C4-2B (cell line): ENCODE measurements at regions not wholly inside any gene's neighbourhood (a gene's known extent, or its start where the extent isn't known, plus 50 kb on each side); places are given as distances from the start of the nearest gene placed in this dataset.

Source experiments
- H3K27ac ChIP-seq: fragments of 450-650 bp; 2 replicates; pipeline ENCODE4 v1.5.1; 2017
- ZFX ChIP-seq: fragments of 450-650 bp; IDR thresholded peaks from 2 replicates; pipeline ENCODE4 v1.6.1; 2017
- TF ChIP-seq, protein P1 (sequence below): fragments of 450-650 bp; conservative IDR thresholded peaks from 2 replicates; pipeline ENCODE4 v1.5.1; 2017; ENCODE audit warnings: mild to moderate bottlenecking

DNA sequence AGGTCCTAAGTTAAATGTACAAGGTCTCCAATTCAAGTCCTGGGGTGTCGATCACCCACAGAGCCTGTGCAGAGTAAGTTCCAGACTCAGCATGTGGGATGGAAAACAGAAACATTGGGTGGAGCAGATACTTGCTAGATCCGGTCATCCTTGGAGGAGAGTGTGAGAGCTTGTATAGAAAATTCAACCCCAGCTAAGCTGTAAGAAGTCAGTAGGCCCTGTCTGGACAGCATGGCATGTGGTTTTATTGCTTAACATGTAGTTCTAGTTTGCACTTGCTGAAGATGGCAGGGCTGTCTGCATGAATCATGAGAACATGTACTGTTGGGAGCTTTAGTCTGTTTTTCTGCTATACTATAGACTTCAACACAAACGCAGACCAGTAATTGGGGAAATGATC, 189.6 kb upstream of the RMP24 start:
- H3K27ac ChIP-seq = no peak overlapping the region
- TF ChIP-seq ZFX = no peak
- TF ChIP-seq, protein P1, sequence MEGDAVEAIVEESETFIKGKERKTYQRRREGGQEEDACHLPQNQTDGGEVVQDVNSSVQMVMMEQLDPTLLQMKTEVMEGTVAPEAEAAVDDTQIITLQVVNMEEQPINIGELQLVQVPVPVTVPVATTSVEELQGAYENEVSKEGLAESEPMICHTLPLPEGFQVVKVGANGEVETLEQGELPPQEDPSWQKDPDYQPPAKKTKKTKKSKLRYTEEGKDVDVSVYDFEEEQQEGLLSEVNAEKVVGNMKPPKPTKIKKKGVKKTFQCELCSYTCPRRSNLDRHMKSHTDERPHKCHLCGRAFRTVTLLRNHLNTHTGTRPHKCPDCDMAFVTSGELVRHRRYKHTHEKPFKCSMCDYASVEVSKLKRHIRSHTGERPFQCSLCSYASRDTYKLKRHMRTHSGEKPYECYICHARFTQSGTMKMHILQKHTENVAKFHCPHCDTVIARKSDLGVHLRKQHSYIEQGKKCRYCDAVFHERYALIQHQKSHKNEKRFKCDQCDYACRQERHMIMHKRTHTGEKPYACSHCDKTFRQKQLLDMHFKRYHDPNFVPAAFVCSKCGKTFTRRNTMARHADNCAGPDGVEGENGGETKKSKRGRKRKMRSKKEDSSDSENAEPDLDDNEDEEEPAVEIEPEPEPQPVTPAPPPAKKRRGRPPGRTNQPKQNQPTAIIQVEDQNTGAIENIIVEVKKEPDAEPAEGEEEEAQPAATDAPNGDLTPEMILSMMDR = no peak

DNA sequence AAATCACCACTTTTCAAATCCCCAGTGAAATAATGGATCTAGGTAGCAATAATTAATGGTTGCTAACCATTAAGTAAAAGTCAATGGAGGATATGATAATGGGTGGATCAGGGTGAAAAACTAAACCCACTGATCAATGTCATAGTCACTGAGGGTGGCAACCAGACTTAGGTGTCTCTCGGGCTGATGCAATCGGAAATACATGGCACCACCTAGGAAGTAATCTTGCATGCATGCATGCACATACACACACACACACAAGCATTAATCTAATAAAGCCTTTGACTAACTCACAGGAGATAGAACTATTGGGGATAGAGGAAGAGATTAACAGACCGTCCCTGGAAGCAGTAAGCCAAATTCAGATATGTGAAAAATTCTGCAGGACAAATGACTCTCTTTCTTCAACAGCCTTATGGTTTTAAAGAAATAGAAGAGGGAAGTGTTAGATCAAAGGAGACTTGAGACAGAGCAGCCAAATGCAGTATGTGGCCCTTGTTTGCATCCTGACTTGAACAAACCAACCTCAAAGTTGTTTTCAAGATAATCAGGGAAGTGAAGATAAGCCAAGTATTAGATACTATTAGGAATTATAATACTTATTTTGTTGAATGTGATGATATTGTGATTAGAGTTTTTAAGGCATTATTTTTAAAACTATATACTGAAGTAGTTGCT, 186.0 kb upstream of the RMP24 start:
- TF ChIP-seq, protein P1 = no peak
- no peak for TF ChIP-seq ZFX
- no peak overlapping the region for H3K27ac ChIP-seq

GRCh38 chr18:35789543-35789942, 182.9 kb upstream of the RMP24 start:
- TF ChIP-seq, protein P1 = no peak
- no peak for TF ChIP-seq ZFX

GRCh38 chr18:35797948-35798347, 174.5 kb upstream of the RMP24 start:
- H3K27ac ChIP-seq = no peak overlapping the region
- TF ChIP-seq, protein P1 = no peak
- TF ChIP-seq ZFX = no peak

More at GRCh38 chr18:35789543-35789942, 182.9 kb upstream of the RMP24 start:
- no peak overlapping the region for H3K27ac ChIP-seq

DNA sequence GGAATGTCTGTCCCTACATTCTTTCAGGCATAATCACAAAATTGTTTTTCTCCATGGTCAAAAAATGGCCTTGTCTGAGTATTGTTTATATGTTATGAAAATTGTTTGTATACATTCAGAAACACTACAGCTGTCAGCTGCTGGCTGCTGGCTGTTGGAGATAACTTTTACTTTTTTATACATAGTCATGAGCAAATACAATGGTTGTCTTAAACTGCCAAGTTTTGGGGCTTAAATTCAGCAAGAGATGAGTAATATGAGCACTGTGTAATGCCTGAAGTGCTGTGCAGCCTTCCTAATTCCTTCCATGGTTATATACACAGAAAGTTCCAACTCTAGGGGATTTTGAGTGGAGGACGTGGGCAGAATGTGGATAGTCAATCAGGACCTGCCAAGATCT, 168.9 kb upstream of the RMP24 start:
- TF ChIP-seq, protein P1 = no peak
- no peak for TF ChIP-seq ZFX

GRCh38 chr18:35804377-35804776, 168.1 kb upstream of the RMP24 start:
- TF ChIP-seq, protein P1 = no peak
- TF ChIP-seq ZFX = no peak
- no peak overlapping the region for H3K27ac ChIP-seq

More for the DNA sequence above, 168.9 kb upstream of the RMP24 start:
- no peak overlapping the region for H3K27ac ChIP-seq

DNA sequence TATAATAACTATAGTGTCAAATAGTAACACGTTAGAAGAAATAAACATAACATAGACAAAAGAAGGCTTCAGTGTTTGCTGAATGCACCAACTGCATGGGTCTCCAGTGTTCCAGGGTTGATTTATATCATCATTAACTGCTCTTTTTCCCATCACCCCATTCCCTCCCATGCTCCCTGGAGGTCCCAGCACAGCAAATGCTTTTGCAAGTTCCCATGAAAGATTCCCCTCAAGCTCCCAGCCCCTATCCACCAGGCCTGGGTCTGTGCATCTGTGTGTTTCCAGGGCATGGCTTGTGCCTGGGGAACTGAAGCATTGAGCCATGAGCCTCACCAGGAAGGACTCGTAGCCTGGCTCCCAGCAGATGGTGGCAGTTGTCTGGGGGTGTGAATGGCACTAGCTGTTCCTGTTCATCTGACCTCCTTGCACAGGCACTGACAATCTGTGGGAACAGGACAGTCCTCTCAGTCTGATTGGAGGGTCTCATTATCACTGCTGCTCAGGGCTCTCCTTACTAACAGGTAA, 164.6 kb upstream of the RMP24 start:
- H3K27ac ChIP-seq = no peak overlapping the region

More for the DNA sequence above, 164.6 kb upstream of the RMP24 start:
- TF ChIP-seq, protein P1 = no peak
- no peak for TF ChIP-seq ZFX
